Stimulated activated CD8-positive, alpha-beta memory T cell treated with anti-CD3 and anti-CD28 coated beads, Interleukin-4, amount 100 ng/mL, for 24 hours (primary cell): ENCODE measurements at regions not wholly inside any gene's neighbourhood (a gene's known extent, or its start where the extent isn't known, plus 50 kb on each side); places are given as distances from the start of the nearest gene placed in this dataset.
"Not testable (repeated sequence)": the region's sequence is repeated elsewhere in the genome, so short reads cannot be mapped to it uniquely, and the experiment has no call there.

Experiments used
- DNase-seq: peaks from one replicate; pipeline ENCODE4 v3.0.0-alpha.2; 2020; ENCODE audit warnings: low read depth

GRCh38 chr13:22757530-22758120 lies 423.2 kb upstream of the SGCG start:
- no peak for DNase-seq

GRCh38 chr13:22758245-22758644 lies 422.5 kb upstream of the SGCG start:
- DNase-seq, result no peak

GRCh38 chr13:22761709-22762108 lies 419.1 kb upstream of the SGCG start:
- no peak for DNase-seq

- DNase-seq, result no peak
These were observed 415.2 kb upstream of the SGCG start for GRCh38 chr13:22765547-22765946.

- DNase-seq, result no peak
These were observed 409.9 kb upstream of the SGCG start for GRCh38 chr13:22770891-22771290.

GRCh38 chr13:22773465-22773864 lies 407.3 kb upstream of the SGCG start:
- no peak for DNase-seq

- no peak for DNase-seq
These were observed 404.2 kb upstream of the SGCG start for GRCh38 chr13:22776394-22777186.

- no peak for DNase-seq
These were observed 403.6 kb upstream of the SGCG start for GRCh38 chr13:22777207-22777606.

DNA sequence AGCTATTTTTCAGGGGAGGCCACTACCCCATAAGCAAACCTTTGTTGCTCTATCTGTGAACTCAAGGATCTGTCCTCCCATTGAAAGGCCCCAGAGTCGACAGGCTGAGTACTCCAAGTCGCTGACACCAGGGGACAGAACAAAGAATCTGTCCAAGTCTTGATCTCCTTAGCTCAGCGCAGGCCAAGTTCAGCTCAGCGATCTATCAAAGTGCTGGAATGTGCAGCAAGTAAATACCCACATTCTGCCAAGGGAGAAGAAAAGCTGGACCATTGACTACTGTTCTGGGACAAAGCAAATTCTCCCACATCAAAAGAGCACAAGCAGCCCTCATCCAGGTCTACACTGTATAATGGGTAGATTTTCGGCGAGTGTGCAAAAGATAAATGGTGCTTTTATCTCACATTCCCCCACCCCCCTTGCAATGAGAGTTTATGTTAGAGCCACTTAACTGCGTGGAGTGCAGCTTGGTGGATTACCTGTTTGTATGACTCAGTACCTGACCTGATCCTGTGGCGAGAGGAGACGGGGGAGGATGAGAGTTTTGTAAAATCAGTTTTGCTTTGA lies 391.7 kb upstream of the SGCG start:
- no peak for DNase-seq

- DNase-seq, result no peak
These were observed 390.9 kb upstream of the SGCG start for GRCh38 chr13:22789916-22790315.

DNA sequence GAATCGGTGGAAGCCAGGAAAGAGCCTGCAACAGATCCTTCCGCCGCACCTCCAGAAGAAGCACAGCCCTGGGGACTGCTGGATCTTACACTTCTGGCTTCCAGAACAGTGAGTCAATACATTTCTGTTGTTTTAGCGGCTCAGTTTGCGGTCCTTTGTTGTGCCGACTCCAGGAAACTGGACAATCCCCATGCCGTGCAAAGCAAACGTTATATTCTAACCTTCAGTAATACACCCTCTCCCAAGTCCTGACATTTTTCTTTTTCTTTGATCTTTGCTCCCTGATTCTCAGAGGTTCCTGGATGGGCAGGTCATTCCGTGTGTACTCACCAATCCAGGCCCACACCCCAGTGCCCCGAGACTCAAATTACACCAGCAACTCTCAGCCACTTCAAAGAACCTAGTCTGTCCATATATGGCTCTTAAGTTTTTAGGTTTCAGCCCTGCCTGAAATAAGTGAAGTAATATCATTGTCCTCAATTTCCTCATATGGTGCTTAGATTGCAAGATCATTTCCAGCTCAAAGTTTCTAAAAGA lies 387.1 kb upstream of the SGCG start:
- no peak for DNase-seq

- no peak for DNase-seq
These were observed 380.0 kb upstream of the SGCG start for GRCh38 chr13:22800526-22801401.

- DNase-seq, result no peak
These were observed 379.3 kb upstream of the SGCG start for GRCh38 chr13:22801402-22802003.

DNA sequence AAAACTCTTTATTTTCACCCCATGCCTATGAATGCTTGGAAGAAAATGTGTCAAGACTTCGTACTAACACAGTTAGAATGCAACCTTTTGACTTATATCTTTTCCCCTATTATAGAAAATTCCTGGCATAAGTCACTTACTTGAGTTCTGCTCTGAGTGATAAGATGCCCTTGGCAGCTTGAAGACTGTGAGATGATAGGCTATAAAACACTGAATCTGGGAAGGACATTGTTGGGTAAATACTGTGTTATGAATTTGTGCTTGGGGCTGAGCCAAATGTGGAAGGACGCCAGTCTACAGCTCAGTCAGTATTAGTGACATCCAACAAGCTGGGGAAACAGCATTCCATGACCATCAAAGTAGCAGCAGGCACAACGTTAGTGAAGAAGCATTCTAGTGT lies 368.0 kb upstream of the SGCG start:
- no peak for DNase-seq

- not testable (repeated sequence) for DNase-seq
These were observed 367.0 kb upstream of the SGCG start for GRCh38 chr13:22813531-22814377.

GRCh38 chr13:22814433-22814832 lies 366.3 kb upstream of the SGCG start:
- DNase-seq, result not testable (repeated sequence)

GRCh38 chr13:22821589-22821988 lies 359.2 kb upstream of the SGCG start:
- DNase-seq, result no peak

DNA sequence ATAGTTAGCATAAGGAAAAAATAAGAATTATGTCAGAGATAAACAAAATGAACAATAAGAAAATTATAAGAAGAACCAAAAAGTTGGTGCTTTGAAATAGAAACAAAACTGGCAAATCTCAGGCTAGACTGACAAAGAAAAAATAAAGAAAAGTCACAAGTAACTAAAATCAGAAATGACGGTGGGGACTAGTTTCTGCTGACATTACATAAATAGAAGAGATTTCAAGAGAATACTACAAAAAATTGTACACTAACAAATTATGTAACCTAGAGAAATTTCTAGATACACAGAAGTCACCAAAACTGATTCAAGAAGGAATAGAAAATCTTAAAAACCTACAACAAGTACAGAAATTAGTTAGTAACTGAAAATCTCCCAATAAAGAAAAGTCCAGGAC lies 355.6 kb upstream of the SGCG start:
- DNase-seq, result no peak

DNA sequence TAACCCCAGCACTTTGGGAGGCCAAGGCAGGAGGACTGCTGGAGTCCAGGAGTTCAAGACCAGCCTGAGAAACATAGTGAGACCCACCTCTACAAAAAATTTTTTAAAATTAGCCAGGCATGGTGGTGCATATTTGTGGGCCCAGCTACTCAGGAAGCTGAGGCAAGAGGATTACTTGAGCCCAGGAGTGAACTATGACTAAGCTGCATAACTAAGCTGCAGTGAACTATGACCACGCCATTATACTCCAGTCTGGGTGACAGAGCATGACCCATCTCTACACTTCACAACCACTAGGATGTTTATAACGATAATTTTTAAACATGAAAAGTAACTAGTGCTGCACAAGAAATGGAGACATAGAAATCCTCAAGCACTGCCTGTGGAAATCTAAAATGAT lies 352.7 kb upstream of the SGCG start:
- no peak for DNase-seq

DNA sequence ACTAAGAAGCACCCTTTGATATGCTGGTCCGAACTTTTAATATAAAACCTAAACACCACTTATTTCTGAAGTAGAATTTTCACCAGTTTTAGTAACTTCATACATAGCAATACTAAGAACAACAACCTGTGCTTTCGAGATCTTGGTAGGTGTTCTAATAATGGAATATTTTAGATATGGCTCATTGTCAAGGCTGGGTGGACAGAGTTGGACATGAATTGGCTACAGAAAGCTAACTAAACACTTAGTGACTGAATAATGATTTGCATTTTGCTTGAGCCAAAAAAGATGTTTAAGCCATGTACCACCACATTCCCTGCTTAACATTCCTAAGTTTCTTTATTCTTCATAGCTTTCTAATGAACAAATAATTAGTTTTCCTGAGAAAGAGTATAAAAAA lies 344.3 kb upstream of the SGCG start:
- no peak for DNase-seq
